ES-I3 (cell line): ENCODE measurements at regions not wholly inside any gene's neighbourhood (a gene's known extent, or its start where the extent isn't known, plus 50 kb on each side); places are given as distances from the start of the nearest gene placed in this dataset.

Experiments
- H3K36me3 ChIP-seq: 2 replicates; pipeline ENCODE4 v1.6.1; 2013; ENCODE audit warnings: mild to moderate bottlenecking, low read length, control low read depth, moderate library complexity; ENCODE audit not compliant: insufficient read depth
- H3K4me1 ChIP-seq: 2 replicates; pipeline ENCODE4 v1.6.1; 2013; ENCODE audit warnings: mild to moderate bottlenecking, control low read depth, low read length; ENCODE audit not compliant: insufficient read depth
- H3K9ac ChIP-seq: 2 replicates; pipeline ENCODE4 v1.6.1; 2013; ENCODE audit warnings: low read depth, mild to moderate bottlenecking, low read length, moderate library complexity
- H3K9me3 ChIP-seq: 2 replicates; pipeline ENCODE4 v1.6.1; 2013; ENCODE audit warnings: mild to moderate bottlenecking, low read length, moderate library complexity; ENCODE audit not compliant: control insufficient read depth, insufficient read depth

GRCh38 chr16:65895486-65895885, 471.0 kb upstream of the CDH5 start:
- H3K4me1 ChIP-seq = no peaks in the 10 kb centered on the region
- no peak overlapping the region for H3K9ac ChIP-seq
- no peaks in the 10 kb centered on the region for H3K36me3 ChIP-seq
- no peaks in the 10 kb centered on the region for H3K9me3 ChIP-seq

- Histone ChIP-seq H3K36me3 (no peaks in the 10 kb centered on the region), H3K4me1 (no peaks in the 10 kb centered on the region), H3K9ac (no peak overlapping the region), H3K9me3 (no peaks in the 10 kb centered on the region)
Measured at GRCh38 chr16:65890203-65890602, 476.3 kb upstream of the CDH5 start.

- H3K9ac ChIP-seq = no peak overlapping the region
- no peaks in the 10 kb centered on the region for H3K36me3 ChIP-seq
- H3K9me3 ChIP-seq = no peaks in the 10 kb centered on the region
- no peaks in the 10 kb centered on the region for H3K4me1 ChIP-seq
Measured at GRCh38 chr16:65889533-65889966, 476.9 kb upstream of the CDH5 start.

GRCh38 chr16:65888201-65888600, 478.3 kb upstream of the CDH5 start:
- Histone ChIP-seq H3K4me1 (no peaks in the 10 kb centered on the region), H3K36me3 (no peaks in the 10 kb centered on the region), H3K9me3 (no peaks in the 10 kb centered on the region)

GRCh38 chr16:65884018-65884417, 482.5 kb upstream of the CDH5 start:
- H3K9ac ChIP-seq = no peak overlapping the region
- no peaks in the 10 kb centered on the region for H3K36me3 ChIP-seq
- no peaks in the 10 kb centered on the region for H3K4me1 ChIP-seq
- no peaks in the 10 kb centered on the region for H3K9me3 ChIP-seq

More at GRCh38 chr16:65888201-65888600, 478.3 kb upstream of the CDH5 start:
- no peak overlapping the region for H3K9ac ChIP-seq

GRCh38 chr16:65878347-65878746, 488.1 kb upstream of the CDH5 start:
- no peak overlapping the region for H3K9ac ChIP-seq
- H3K36me3 ChIP-seq = no peaks in the 10 kb centered on the region
- H3K9me3 ChIP-seq = no peaks in the 10 kb centered on the region
- H3K4me1 ChIP-seq = no peaks in the 10 kb centered on the region

- H3K4me1 ChIP-seq = no peaks in the 10 kb centered on the region
- no peaks in the 10 kb centered on the region for H3K36me3 ChIP-seq
- no peaks in the 10 kb centered on the region for H3K9me3 ChIP-seq
- H3K9ac ChIP-seq = no peak overlapping the region
Measured at GRCh38 chr16:65876624-65877023, 489.9 kb upstream of the CDH5 start.

- H3K9me3 ChIP-seq = no peaks in the 10 kb centered on the region
- H3K9ac ChIP-seq = no peak overlapping the region
- no peaks in the 10 kb centered on the region for H3K36me3 ChIP-seq
- H3K4me1 ChIP-seq = no peaks in the 10 kb centered on the region
Measured at GRCh38 chr16:65876056-65876408, 490.5 kb upstream of the CDH5 start.

- Histone ChIP-seq H3K9me3 (no peaks in the 10 kb centered on the region), H3K4me1 (no peaks in the 10 kb centered on the region), H3K9ac (no peak overlapping the region)
Measured at GRCh38 chr16:65875381-65876055, 491.0 kb upstream of the CDH5 start.

GRCh38 chr16:65869261-65869660, 497.2 kb upstream of the CDH5 start:
- Histone ChIP-seq H3K36me3 (no peaks in the 10 kb centered on the region), H3K9ac (no peak overlapping the region), H3K9me3 (peaks cover 5% of the 10 kb centered on the region), H3K4me1 (no peaks in the 10 kb centered on the region)

More at GRCh38 chr16:65875381-65876055, 491.0 kb upstream of the CDH5 start:
- H3K36me3 ChIP-seq = no peaks in the 10 kb centered on the region

- Histone ChIP-seq H3K9me3 (peaks cover 5% of the 10 kb centered on the region), H3K36me3 (no peaks in the 10 kb centered on the region), H3K9ac (no peak overlapping the region), H3K4me1 (no peaks in the 10 kb centered on the region)
Measured at GRCh38 chr16:65867276-65867960, 499.1 kb upstream of the CDH5 start.

GRCh38 chr16:65863236-65863635, 503.3 kb upstream of the CDH5 start:
- no peaks in the 10 kb centered on the region for H3K4me1 ChIP-seq
- no peak overlapping the region for H3K9ac ChIP-seq
- peaks cover 5% of the 10 kb centered on the region for H3K9me3 ChIP-seq
- H3K36me3 ChIP-seq = no peaks in the 10 kb centered on the region

- H3K9me3 ChIP-seq = peaks cover 5% of the 10 kb centered on the region
- H3K36me3 ChIP-seq = no peaks in the 10 kb centered on the region
- H3K4me1 ChIP-seq = no peaks in the 10 kb centered on the region
- H3K9ac ChIP-seq = no peak overlapping the region
Measured at GRCh38 chr16:65861131-65861731, 505.3 kb upstream of the CDH5 start.

- no peaks in the 10 kb centered on the region for H3K4me1 ChIP-seq
- H3K9ac ChIP-seq = no peak overlapping the region
- H3K9me3 ChIP-seq = 0 out of 2 replicates have a peak, but pooled peaks cover 6% of the 10 kb centered on the region
- H3K36me3 ChIP-seq = no peaks in the 10 kb centered on the region
Measured at GRCh38 chr16:65855171-65856145, 511.0 kb upstream of the CDH5 start.
